Kidney capillary endothelial cell (primary cell): ENCODE measurements at regions not wholly inside any gene's neighbourhood (a gene's known extent, or its start where the extent isn't known, plus 50 kb on each side); places are given as distances from the start of the nearest gene placed in this dataset.
A peak's percentile ranks its signal among the peaks of the same experiment; 100 is the strongest.
"Not testable (repeated sequence)": the region's sequence is repeated elsewhere in the genome, so short reads cannot be mapped to it uniquely, and the experiment has no call there.

Experiments used
- DNase-seq: peaks from one replicate; pipeline ENCODE4 v3.0.0-alpha.2; 2018; ENCODE audit warnings: low spot score

GRCh38 chr1:96191165-96191564 is 530.4 kb upstream of the PTBP2 start:
- no peak for DNase-seq

DNA sequence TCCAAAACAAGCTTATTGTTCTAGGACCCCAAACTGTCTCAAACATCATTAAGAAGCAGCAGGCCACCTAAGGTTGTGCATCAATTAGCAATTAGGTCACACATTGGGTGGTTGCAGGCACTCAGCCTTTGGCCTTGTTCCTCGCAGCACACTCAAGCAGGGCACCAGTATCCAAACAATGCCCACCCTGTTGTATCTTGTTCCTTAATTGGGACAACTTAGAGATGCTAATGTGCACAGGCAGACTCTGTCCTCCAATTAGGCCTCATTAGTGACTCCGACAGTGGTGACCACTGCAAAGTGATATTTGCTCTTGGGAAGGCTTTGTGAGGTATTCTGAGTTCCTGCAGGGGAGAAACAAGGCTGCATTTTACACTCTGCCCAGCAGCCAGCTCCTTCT is 515.1 kb upstream of the PTBP2 start:
- DNase-seq, result no peak

GRCh38 chr1:96207936-96208335 is 513.6 kb upstream of the PTBP2 start:
- DNase-seq, result no peak

DNA sequence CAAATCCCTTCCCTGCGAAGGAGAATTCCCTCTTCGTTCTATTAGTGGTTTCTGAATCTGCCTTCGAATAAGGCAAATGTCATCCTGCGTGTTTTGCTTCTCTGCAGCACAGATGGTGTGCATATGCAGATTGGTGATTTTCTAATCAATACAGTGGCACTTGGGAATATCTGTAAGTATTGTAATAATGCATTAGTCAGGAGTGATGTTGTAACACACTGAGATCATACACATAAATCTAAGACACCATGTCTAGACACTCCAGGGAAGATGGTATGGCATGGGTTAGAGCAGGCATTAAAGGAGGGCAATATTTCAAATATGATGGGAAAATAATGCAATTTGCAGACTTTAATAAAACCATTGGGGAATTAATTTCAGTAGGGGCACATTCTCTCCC is 513.2 kb upstream of the PTBP2 start:
- DNase-seq, result no peak

DNA sequence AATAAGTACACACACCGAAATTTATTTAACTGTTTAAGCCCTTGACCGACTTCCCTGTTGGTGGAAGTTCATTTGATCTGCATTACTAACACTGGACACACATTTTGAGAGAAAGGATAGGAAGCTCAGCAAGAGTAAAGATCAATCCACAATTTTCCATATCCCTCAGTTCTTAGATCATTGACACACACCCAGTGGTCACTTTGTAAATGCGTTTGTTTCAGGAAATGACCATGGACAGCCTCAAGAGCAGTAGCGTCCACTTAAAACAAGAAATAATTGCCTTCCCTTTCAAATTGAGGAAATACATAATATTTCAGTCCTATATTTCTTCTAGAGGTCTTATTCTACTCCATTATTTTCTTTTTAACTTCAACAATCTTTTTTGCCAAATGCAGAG is 511.5 kb upstream of the PTBP2 start:
- no peak for DNase-seq

DNA sequence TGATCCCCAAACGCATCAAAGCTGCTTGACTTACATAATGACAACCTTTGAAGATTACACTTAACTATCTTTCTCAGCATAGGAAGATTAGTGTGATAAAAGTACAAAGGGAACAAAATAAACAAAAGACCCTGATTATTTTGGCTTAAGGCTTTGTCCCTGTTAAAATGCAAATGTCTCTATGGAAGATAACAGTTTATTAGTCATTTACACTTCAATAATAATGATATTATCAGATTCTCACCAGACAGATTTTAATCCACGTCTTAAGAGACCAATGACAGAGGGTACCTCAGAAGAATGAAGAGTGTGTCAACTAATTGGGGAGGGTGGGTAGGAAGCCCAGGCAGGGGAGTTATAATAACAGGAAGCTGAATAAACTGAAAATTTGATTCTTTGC is 510.4 kb upstream of the PTBP2 start:
- DNase-seq, result no peak

DNA sequence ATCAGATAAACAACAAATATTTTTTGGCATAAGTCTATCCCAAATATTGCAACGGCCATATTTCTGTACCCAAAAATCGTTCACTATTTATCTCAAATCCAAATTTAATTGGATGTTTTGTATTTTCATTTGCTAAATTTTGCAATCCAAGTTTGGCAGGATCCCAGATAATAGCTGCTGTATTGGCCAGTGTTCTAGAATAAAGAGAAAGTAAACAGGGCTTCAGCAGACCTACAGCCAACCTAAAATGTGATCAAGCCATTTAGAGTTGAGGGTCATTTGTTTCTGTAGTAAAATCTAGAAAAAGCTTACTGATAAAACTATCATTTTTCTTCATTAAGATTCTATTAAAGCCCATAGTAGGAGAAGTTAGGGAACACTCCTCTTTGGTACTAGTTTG is 506.6 kb upstream of the PTBP2 start:
- DNase-seq, result no peak

- DNase-seq, result no peak
Observed at GRCh38 chr1:96220651-96221050, 500.9 kb upstream of the PTBP2 start.

DNA sequence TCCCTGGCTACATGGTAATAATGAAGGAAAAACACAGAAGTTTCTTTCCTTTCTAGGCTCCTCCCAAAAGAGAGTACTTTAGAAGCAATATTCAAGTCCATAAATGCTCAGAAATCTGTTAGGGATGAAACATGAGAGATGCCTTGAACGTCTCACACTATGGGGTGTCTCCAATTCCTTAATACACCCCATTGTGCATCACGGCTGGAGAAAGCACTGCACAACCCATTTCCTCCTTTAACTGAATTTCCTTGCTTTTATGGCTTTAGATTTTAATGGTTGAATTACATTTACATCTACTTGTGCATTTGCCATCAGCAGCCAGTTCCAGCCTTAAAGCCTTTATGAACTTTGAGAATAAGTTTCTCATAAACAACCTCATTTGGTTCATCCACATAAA is 498.9 kb upstream of the PTBP2 start:
- DNase-seq, result no peak

DNA sequence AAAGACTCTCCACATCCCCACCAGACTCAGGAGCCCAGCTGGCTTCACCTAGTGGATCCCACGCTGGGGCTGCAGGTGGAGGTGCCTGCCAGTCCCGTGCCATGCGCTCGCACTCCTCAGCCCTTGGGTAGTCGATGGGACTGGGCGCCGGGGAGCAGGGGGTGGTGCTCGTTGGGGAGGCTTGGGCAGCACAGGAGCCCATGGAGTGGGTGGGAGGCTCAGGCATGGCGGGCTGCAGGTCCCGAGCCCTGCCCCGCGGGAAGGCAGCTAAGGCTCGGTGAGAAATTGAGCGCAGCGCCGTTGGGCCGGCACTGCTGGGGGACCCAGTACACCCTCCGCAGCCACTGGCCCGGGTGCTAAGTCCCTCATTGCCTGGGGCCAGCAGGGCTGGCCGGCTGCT is 497.4 kb upstream of the PTBP2 start:
- not testable (repeated sequence) for DNase-seq

GRCh38 chr1:96233422-96233821 is 488.2 kb upstream of the PTBP2 start:
- DNase-seq, result no peak

GRCh38 chr1:96234299-96234698 is 487.3 kb upstream of the PTBP2 start:
- DNase-seq, result peak; percentile 10

- peak; percentile 67 for DNase-seq
Observed at GRCh38 chr1:96236156-96236739, 485.3 kb upstream of the PTBP2 start.

GRCh38 chr1:96238426-96238825 is 483.2 kb upstream of the PTBP2 start:
- no peak for DNase-seq

GRCh38 chr1:96240438-96240837 is 481.1 kb upstream of the PTBP2 start:
- DNase-seq, result no peak

GRCh38 chr1:96253246-96254035 is 468.1 kb upstream of the PTBP2 start:
- DNase-seq, result no peak

DNA sequence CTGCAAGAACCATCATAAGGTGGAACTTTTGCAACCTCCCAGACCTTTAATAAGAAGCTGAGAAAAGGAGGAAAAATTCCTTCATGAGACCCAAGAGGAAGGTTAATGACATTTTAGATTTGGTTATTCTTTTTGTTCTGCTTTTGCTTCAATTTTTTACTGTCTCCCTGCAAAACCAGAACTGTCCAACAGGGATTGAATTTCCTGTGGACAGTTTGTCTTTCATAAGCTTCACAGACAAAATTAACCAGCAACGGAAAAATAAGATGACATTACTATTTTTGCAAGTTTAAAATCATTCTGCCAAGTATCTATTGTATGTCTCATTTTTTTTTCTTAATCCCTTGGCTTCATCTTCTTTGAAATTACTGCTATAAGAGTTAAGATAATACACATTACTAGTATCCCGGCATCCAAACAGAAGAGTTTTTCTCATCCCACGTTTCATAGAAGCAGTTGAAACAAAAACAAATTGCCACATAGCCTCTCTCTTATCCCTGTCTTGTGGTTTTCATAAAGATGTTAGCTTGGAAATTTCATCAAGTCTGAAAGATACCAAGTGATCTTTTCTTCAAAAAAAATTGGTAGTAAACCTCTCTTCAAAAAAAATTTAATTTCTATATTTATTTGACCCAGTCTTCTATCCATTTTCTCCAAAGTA is 465.3 kb upstream of the PTBP2 start:
- no peak for DNase-seq

- DNase-seq, result no peak
Observed at GRCh38 chr1:96259399-96259798, 462.2 kb upstream of the PTBP2 start.

DNA sequence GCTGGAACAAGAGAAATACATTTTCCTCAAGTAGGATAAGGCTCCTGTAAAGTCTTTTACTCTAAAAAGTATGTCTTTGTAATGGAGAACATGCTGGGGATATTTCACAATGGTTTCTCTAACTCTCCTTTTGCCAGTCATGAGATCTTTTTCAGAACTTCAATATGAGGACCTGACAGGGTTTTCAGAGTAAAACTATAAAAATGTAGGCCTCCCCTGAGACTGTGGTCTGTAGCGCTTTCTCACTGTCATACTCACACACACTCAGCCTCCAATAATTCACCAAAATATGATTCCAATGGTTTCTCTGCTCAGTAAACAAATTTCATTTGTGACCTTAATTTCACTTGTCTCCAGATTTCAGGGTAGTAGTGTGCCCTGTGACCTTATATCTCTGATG is 440.1 kb upstream of the PTBP2 start:
- DNase-seq, result no peak

DNA sequence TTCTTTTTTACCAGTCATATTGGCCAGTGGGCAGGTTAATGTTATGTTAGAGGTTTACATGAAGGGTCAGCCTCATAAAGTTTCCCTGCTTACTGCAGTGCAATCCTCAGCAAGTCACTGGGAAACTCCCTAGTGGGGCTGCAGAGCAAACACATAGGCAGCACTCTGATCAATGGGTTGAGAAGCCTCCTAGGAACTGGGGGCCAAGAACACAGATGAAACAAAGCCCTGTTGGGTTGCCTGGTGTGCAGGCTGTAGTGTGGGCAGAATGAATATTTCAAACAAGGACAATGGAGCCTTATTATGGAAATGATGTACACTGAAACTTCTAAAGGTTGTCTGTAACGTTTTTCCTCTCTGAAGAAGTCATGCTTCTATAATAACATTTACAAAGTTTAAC is 431.6 kb upstream of the PTBP2 start:
- DNase-seq, result no peak

- no peak for DNase-seq
Observed at GRCh38 chr1:96290801-96291200, 430.8 kb upstream of the PTBP2 start.

- no peak for DNase-seq
Observed at GRCh38 chr1:96291468-96291867, 430.1 kb upstream of the PTBP2 start.

- DNase-seq, result no peak
Observed at GRCh38 chr1:96292141-96292540, 429.4 kb upstream of the PTBP2 start.

DNA sequence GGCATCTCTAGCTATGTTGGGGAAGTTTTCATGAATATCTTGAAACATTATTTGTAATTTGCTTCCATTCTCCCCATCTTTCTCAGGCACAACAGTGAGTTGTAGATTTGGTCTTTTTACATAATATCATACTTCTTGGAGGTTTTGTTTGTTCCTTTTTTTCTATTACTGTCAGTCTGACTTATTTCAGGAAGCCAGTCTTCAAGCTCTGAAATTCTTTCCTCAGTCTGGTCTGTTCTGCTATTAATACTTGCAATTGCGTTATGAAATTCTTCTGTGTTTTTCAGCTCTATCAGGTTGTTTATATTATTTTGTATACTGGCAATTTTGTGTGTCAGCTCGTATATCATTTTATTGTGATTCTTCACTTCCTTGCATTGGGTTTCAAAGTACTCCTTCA is 424.6 kb upstream of the PTBP2 start:
- no peak for DNase-seq
